IPS DF 6.9 (cell line): ENCODE measurements at regions not wholly inside any gene's neighbourhood (a gene's known extent, or its start where the extent isn't known, plus 50 kb on each side); places are given as distances from the start of the nearest gene placed in this dataset.

Experiments
- DNase-seq: peaks from one replicate; pipeline ENCODE4 v3.0.0-alpha.2; 2013; ENCODE audit warnings: low read depth, low spot score
- H3K27ac ChIP-seq: one replicate; pipeline ENCODE4 v1.5.1; 2013; ENCODE audit warnings: low read length, control low read depth
- H3K27me3 ChIP-seq: 2 replicates; pipeline ENCODE4 v1.6.1; 2013; ENCODE audit warnings: mild to moderate bottlenecking, low read length; ENCODE audit not compliant: control insufficient read depth, insufficient read depth
- H3K36me3 ChIP-seq: 2 replicates; pipeline ENCODE4 v1.6.1; 2013; ENCODE audit warnings: low read length; ENCODE audit not compliant: control insufficient read depth, insufficient read depth
- H3K4me1 ChIP-seq: 2 replicates; pipeline ENCODE4 v1.6.1; 2013; ENCODE audit warnings: low read length; ENCODE audit not compliant: control insufficient read depth, insufficient read depth
- H3K4me3 ChIP-seq: 2 replicates; pipeline ENCODE4 v1.5.1; 2013; ENCODE audit warnings: mild to moderate bottlenecking, low read length
- H3K9me3 ChIP-seq: 2 replicates; pipeline ENCODE4 v1.6.1; 2013; ENCODE audit warnings: low read length, inconsistent platforms; ENCODE audit not compliant: control insufficient read depth, insufficient read depth
- WGBS: extraction: QIAGEN DNeasy Blood & Tissue Kit; methylation state at CpG from one replicate; pipeline ENCODE4 v1.1.7; 2013; ENCODE audit warnings: mixed read lengths, missing lambda C conversion rate; ENCODE audit not compliant: insufficient read length, insufficient coverage; 5-methylcytosine and 5-hydroxymethylcytosine counted together

DNA sequence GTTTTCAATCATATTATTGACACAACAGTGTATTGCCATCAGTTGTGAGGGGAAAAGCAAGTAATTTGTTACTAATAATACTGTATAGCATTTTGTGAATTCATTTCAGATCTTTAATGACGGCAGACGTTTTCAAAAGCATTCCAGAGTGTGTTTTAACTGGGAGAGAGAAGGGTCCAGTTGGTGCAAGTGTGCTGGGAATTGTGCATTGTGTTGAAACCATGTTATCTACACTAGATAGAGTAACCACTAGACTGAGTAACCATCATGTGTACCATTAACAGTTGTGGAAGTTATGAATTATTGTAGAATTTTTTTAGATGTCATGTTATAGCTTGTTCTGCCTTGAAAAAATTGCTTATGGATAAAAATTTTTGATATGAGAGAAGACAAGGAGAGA, 104.5 kb upstream of the VEGFC start:
- Histone ChIP-seq H3K9me3 (no peaks in the 10 kb centered on the region), H3K36me3 (no peaks in the 10 kb centered on the region), H3K27me3 (no peaks in the 10 kb centered on the region), H3K4me3 (no peak overlapping the region), H3K27ac (no peak overlapping the region), H3K4me1 (no peaks in the 10 kb centered on the region)
- no peak for DNase-seq
- no CpG with 5 or more reads among the region's 2 CpGs for WGBS

DNA sequence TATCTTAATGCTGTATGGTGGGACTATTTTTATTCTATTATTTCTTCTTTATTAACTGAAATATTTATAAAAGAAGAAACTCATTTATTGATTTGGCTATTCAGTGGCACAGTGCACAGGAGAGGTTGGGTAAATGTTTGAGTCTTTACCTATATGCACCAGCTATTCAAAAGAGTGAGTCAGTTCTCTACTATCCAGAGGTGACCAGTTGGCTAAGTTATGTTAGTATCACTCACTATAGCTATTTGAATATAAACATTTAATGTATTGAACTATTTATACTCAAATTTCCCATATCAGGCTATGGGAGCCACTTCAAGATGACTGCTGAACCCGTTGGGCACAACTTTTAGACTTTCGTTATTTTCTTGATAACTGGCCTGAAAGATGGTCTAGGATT, 106.1 kb upstream of the VEGFC start:
- H3K36me3 ChIP-seq: no peaks in the 10 kb centered on the region
- H3K4me3 ChIP-seq: no peak overlapping the region
- no peaks in the 10 kb centered on the region for H3K27me3 ChIP-seq
- WGBS: no CpG with 5 or more reads among the region's 2 CpGs
- H3K27ac ChIP-seq: no peak overlapping the region
- H3K9me3 ChIP-seq: no peaks in the 10 kb centered on the region
- DNase-seq: no peak
- no peaks in the 10 kb centered on the region for H3K4me1 ChIP-seq

DNA sequence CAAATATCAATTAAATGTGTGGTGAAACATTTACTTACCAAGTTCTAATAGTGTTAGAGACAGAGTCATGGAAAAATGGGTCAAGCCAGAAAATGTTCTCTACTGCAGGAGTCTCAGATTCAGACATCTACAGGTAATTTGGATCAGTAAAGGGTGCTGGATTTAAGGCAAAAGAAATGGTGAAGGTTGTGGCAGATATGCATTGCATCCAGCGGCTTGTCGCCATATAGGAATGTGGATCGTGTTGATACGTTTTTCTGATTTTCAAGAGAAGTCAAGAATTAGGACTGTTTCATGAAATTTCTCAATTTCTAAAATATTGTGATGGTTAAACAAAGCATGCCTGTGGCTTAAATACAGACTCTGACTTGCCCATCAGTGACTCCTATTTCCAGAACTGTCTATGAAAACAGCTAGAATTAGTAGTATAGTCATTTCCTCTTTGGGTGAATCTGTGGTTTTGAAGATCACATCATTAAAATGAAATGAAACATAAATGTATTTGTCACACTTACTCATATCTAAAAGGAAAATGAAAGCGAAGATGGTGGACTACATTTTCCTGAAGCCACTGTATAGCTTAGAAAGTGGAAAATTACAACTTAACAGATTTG, 110.1 kb upstream of the VEGFC start:
- no peak for DNase-seq
- H3K4me1 ChIP-seq: no peaks in the 10 kb centered on the region
- no peaks in the 10 kb centered on the region for H3K36me3 ChIP-seq
- no peak overlapping the region for H3K27ac ChIP-seq
- no peaks in the 10 kb centered on the region for H3K9me3 ChIP-seq
- H3K4me3 ChIP-seq: no peak overlapping the region
- no CpG with 5 or more reads among the region's 5 CpGs for WGBS
- no peaks in the 10 kb centered on the region for H3K27me3 ChIP-seq

DNA sequence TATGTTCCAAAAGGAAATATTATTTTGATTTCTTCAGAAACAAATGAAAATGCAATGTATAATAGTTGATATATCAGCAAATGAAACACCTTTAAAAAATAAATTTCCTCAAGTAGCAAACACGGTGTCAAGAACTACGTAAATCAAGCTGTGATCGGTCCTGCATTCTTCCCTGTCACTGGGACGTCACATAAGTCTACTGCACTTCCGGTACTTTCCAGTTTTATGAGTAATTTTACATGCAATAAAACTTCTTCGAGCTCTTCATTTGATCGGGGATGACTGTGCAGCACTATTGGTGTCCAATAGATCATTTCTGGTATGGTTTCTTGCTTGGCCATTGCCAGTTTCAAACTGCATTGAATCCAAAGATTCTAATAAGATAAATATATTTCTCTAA, 114.0 kb upstream of the VEGFC start:
- DNase-seq: no peak
- no CpG with 5 or more reads among the region's 7 CpGs for WGBS
- H3K4me3 ChIP-seq: no peak overlapping the region
- no peaks in the 10 kb centered on the region for H3K4me1 ChIP-seq
- H3K36me3 ChIP-seq: no peaks in the 10 kb centered on the region
- no peak overlapping the region for H3K27ac ChIP-seq
- H3K27me3 ChIP-seq: no peaks in the 10 kb centered on the region
- H3K9me3 ChIP-seq: no peaks in the 10 kb centered on the region

DNA sequence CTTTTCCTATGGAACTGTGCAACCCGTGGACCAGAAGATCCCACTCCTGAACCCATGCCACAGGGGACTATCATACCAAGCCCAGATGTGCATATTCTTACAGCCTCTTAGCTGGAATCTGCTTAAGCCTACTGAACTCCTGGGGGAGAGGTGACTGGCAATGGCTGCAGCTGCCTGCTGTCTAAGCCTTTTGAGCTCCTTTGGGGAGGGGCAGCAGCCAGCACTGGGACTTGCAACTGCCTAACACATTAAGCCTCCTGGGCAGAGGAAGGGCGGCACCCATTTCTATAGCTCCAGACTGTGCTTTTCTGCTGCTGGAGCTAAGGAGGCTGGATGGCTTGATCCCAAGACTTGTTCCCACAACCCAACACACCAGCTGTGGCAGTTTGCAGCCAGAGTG, 117.9 kb upstream of the VEGFC start:
- Histone ChIP-seq H3K36me3 (no peaks in the 10 kb centered on the region), H3K27ac (no peak overlapping the region), H3K27me3 (no peaks in the 10 kb centered on the region), H3K4me1 (no peaks in the 10 kb centered on the region), H3K9me3 (no peaks in the 10 kb centered on the region), H3K4me3 (no peak overlapping the region)
- no peak for DNase-seq
- no CpG with 5 or more reads among the region's 2 CpGs for WGBS

DNA sequence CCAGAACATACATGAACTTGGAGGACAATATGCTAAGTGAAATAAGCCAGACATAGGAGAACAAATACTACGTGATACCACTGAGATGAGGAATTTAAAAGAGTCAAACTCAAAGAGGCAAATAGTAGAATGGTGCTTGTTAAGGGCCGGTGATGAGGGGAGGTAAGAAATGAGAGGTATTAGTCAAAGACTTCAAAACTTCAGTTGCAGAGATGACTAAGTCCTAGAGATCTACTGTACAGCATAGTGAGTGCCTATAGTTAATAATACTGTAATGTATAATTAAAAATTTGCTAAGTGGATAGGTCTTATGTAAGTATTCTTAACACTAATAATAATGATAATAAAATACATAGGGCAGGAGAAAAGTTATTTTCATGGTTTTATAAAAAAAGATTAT, 126.9 kb upstream of the VEGFC start:
- Histone ChIP-seq H3K27ac (no peak overlapping the region), H3K36me3 (no peaks in the 10 kb centered on the region), H3K4me1 (no peaks in the 10 kb centered on the region), H3K27me3 (no peaks in the 10 kb centered on the region), H3K9me3 (no peaks in the 10 kb centered on the region), H3K4me3 (no peak overlapping the region)
- no peak for DNase-seq
- no CpG with 5 or more reads among the region's 2 CpGs for WGBS

DNA sequence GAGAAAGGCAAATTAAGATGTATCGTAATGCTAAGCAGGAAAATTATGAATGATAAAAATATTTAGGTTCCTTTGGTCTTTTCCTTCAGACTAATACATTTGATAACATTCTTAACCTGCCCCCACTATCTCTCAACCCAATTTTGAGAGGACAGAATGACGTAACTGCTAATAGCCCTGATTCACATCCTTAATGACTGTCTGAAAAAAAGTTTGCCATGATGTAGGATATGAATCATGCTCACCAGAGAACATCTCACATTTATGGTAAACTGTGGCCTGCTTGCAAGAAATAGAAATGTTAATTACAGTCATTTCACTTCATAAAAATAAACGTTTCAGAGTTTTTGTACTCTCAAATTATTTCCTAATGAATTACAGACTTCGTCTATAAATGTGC, 128.0 kb upstream of the VEGFC start:
- no peak for DNase-seq
- H3K36me3 ChIP-seq: no peaks in the 10 kb centered on the region
- H3K4me1 ChIP-seq: no peaks in the 10 kb centered on the region
- H3K9me3 ChIP-seq: no peaks in the 10 kb centered on the region
- no peak overlapping the region for H3K4me3 ChIP-seq
- H3K27me3 ChIP-seq: no peaks in the 10 kb centered on the region
- H3K27ac ChIP-seq: no peak overlapping the region
- no CpG with 5 or more reads among the region's 4 CpGs for WGBS

DNA sequence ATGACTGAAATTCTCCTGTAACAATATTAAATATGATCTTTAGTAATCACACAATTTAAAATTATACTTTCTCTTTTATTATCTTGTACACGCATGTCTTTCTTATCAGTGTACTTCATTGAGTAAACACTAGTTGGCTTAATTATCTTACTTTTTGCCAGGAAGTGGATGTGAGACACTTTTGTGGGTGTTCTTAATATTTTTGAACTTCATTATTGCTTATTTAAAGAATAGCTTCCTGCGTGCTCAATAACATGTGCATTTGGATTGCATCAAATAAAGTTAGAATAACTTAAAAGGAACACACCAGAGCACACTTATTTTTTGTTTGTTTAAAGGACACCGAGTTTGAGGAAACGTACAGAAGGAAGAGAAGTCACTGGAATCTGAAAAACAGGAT, 128.5 kb upstream of the VEGFC start:
- no peak for DNase-seq
- no peak overlapping the region for H3K4me3 ChIP-seq

DNA sequence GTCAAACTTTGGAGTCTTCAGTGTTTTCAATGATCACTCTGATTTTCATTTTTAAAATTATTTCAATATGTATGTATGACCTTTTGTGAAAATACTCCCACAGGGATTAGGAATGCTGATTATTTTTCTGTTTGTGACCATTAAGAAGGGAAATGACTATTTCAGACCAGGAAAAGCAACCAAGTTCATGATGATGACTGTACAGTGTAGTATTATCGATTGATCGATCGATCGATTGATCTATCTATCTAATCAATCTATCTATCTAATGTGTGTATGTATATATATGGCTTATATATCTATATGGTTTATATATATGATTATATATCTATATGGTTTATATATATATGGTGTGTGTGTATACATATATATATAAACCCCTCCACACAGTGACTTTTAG, 131.5 kb upstream of the VEGFC start:
- WGBS: no CpG with 5 or more reads among the region's 4 CpGs
- DNase-seq: no peak
- Histone ChIP-seq H3K9me3 (no peaks in the 10 kb centered on the region), H3K36me3 (no peaks in the 10 kb centered on the region), H3K4me1 (no peaks in the 10 kb centered on the region), H3K27me3 (no peaks in the 10 kb centered on the region), H3K4me3 (no peak overlapping the region), H3K27ac (no peak overlapping the region)

More for the DNA sequence above, 128.5 kb upstream of the VEGFC start:
- Histone ChIP-seq H3K4me1 (no peaks in the 10 kb centered on the region), H3K27me3 (no peaks in the 10 kb centered on the region), H3K9me3 (no peaks in the 10 kb centered on the region), H3K36me3 (no peaks in the 10 kb centered on the region), H3K27ac (no peak overlapping the region)
- WGBS: no CpG with 5 or more reads among the region's 4 CpGs

DNA sequence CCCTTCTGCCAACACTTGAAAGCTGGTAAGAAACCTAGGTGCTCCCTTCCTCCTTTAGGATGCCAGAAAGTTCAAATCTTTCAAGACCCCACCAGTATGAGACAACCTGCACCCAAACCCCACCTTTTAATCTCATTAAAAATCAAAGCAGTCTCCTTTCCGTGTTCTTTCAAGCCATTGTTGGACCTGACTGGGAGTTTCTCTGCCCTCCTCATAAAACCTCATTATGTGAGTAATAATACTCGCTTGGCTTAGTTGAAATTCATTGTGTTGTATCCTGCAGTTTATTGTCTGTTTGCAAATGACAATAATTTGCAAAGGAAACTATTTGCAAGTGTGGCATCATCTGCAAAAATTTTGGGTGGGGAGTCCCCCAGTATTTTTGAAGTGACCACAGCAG, 133.2 kb upstream of the VEGFC start:
- no peaks in the 10 kb centered on the region for H3K9me3 ChIP-seq
- WGBS: no CpG with 5 or more reads among the region's 2 CpGs

DNA sequence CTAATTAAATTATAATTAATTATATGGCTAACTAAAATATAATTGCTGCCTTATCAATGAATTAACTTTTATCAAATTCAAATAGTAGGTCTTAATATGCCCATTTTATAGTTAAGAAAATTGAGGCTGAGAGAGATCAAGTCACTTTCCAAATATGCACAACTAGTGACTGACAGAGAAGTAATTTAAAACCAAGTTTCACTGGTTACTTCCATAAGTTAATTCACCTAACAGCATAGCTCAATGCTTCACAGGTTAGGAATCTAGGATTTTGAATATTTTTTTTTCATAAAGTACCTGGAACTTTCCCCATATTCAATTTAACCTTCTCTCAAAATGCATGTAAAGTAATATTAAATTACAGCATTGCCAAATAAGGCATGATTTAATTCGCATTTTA, 134.4 kb upstream of the VEGFC start:
- no CpG with 5 or more reads among the region's 1 CpG for WGBS
- Histone ChIP-seq H3K9me3 (no peaks in the 10 kb centered on the region), H3K36me3 (no peaks in the 10 kb centered on the region), H3K4me3 (no peak overlapping the region), H3K4me1 (no peaks in the 10 kb centered on the region), H3K27ac (no peak overlapping the region), H3K27me3 (no peaks in the 10 kb centered on the region)
- DNase-seq: no peak

More for the DNA sequence above, 133.2 kb upstream of the VEGFC start:
- no peaks in the 10 kb centered on the region for H3K36me3 ChIP-seq
- DNase-seq: no peak
- H3K27ac ChIP-seq: no peak overlapping the region
- no peaks in the 10 kb centered on the region for H3K27me3 ChIP-seq
- no peak overlapping the region for H3K4me3 ChIP-seq
- no peaks in the 10 kb centered on the region for H3K4me1 ChIP-seq
